ENCODE measurements at regions not wholly inside any gene's neighbourhood (a gene's known extent, or its start where the extent isn't known, plus 50 kb on each side); places are given as distances from the start of the nearest gene placed in this dataset.

- no peak for TF ChIP-seq TAF1 (IDR thresholded peaks at IDR 0.05; ENCODE audit: control insufficient read depth, extremely low read depth, insufficient read depth, low read length, severe bottlenecking)
- no peak for TF ChIP-seq PHB2 (IDR thresholded peaks at IDR 0.05; ENCODE audit: low read depth)
- no peak for TF ChIP-seq EP300 (IDR thresholded peaks at IDR 0.05; ENCODE audit: low read length)
- TF ChIP-seq, protein P1, sequence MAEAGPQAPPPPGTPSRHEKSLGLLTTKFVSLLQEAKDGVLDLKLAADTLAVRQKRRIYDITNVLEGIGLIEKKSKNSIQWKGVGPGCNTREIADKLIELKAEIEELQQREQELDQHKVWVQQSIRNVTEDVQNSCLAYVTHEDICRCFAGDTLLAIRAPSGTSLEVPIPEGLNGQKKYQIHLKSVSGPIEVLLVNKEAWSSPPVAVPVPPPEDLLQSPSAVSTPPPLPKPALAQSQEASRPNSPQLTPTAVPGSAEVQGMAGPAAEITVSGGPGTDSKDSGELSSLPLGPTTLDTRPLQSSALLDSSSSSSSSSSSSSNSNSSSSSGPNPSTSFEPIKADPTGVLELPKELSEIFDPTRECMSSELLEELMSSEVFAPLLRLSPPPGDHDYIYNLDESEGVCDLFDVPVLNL (CRISPR knock-in tag; IDR thresholded peaks at IDR 0.05; ENCODE audit: low read depth), result no peak
- TF ChIP-seq RAD21 (CRISPR knock-in tag; conservative IDR thresholded peaks at IDR 0.05 in 1 of 2, IDR thresholded peaks at IDR 0.05 in 1 of 2), result no peak
- no peak for TF ChIP-seq CREB5 (CRISPR knock-in tag; IDR thresholded peaks at IDR 0.05)
- no peak for TF ChIP-seq FOXP1 (CRISPR knock-in tag; IDR thresholded peaks at IDR 0.05)
- TF ChIP-seq FOXA1 (IDR thresholded peaks at IDR 0.05; ENCODE audit: borderline replicate concordance), result no peak
- no peak for TF ChIP-seq ZNF263 (CRISPR knock-in tag; IDR thresholded peaks at IDR 0.05; ENCODE audit: borderline replicate concordance)
- TF ChIP-seq, protein P2, sequence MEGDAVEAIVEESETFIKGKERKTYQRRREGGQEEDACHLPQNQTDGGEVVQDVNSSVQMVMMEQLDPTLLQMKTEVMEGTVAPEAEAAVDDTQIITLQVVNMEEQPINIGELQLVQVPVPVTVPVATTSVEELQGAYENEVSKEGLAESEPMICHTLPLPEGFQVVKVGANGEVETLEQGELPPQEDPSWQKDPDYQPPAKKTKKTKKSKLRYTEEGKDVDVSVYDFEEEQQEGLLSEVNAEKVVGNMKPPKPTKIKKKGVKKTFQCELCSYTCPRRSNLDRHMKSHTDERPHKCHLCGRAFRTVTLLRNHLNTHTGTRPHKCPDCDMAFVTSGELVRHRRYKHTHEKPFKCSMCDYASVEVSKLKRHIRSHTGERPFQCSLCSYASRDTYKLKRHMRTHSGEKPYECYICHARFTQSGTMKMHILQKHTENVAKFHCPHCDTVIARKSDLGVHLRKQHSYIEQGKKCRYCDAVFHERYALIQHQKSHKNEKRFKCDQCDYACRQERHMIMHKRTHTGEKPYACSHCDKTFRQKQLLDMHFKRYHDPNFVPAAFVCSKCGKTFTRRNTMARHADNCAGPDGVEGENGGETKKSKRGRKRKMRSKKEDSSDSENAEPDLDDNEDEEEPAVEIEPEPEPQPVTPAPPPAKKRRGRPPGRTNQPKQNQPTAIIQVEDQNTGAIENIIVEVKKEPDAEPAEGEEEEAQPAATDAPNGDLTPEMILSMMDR (IDR thresholded peaks at IDR 0.05 in 2 of 3, conservative IDR thresholded peaks at IDR 0.05 in 1 of 3; ENCODE audit: insufficient read depth in 2 of 3, low read depth in 1 of 3, low read length in 3 of 3), result no peak
Measured at GRCh38 chr9:81490605-81491331, 198.6 kb downstream of the TLE1 start.
